Omental fat pad (tissue), 3 donors: ENCODE measurements at regions not wholly inside any gene's neighbourhood (a gene's known extent, or its start where the extent isn't known, plus 50 kb on each side); places are given as distances from the start of the nearest gene placed in this dataset.

ENCODE experiments used
- ATAC-seq: fragments of 150-250 bp; one replicate; pipeline ENCODE4 v1.9.1; 2016; ENCODE audit warnings: mild to moderate bottlenecking, moderate library complexity; ENCODE audit not compliant: low FRiP score
- DNase-seq: peaks from one replicate; pipeline ENCODE4 v3.0.0-alpha.2; 2019; ENCODE audit warnings: low spot score
- CTCF ChIP-seq, 3 donors: fragments of 450-650 bp; IDR thresholded peaks; one replicate each; pipeline ENCODE4 v1.5.1; 2016 to 2017; ENCODE audit warnings: antibody characterized with exemption in 3 of 3, mild to moderate bottlenecking in 3 of 3, moderate library complexity in 2 of 3

- no peak for ATAC-seq
Measured at GRCh38 chr2:62363166-62363565, 142.8 kb downstream of the TMEM17 start.

GRCh38 chr2:62362561-62362960, 143.4 kb downstream of the TMEM17 start:
- DNase-seq (no peak), ATAC-seq (no peak)
- no peak for TF ChIP-seq CTCF (IDR thresholded peaks at IDR 0.05)

More at GRCh38 chr2:62363166-62363565, 142.8 kb downstream of the TMEM17 start:
- no peak for DNase-seq
- no peak for TF ChIP-seq CTCF (IDR thresholded peaks at IDR 0.05)

- DNase-seq, result no peak
- TF ChIP-seq CTCF (IDR thresholded peaks at IDR 0.05), result no peak
Measured at GRCh38 chr2:62361964-62362363, 144.0 kb downstream of the TMEM17 start.

GRCh38 chr2:62354771-62355561, 151.0 kb downstream of the TMEM17 start:
- TF ChIP-seq CTCF (IDR thresholded peaks at IDR 0.05), result no peak
- no peak for DNase-seq
- no peak for ATAC-seq

More at GRCh38 chr2:62361964-62362363, 144.0 kb downstream of the TMEM17 start:
- no peak for ATAC-seq

GRCh38 chr2:62352031-62352430, 154.0 kb downstream of the TMEM17 start:
- no peak for ATAC-seq
- no peak for DNase-seq
- no peak for TF ChIP-seq CTCF (IDR thresholded peaks at IDR 0.05)

- no peak for DNase-seq
- no peak for TF ChIP-seq CTCF (IDR thresholded peaks at IDR 0.05)
- ATAC-seq, result no peak
Measured at GRCh38 chr2:62349788-62350187, 153.9 kb downstream of the B3GNT2 start.

- no peak for TF ChIP-seq CTCF (IDR thresholded peaks at IDR 0.05)
- no peak for ATAC-seq
- no peak for DNase-seq
Measured at GRCh38 chr2:62348700-62349099, 152.8 kb downstream of the B3GNT2 start.
